ENCODE measurements at regions not wholly inside any gene's neighbourhood (a gene's known extent, or its start where the extent isn't known, plus 50 kb on each side); places are given as distances from the start of the nearest gene placed in this dataset.

- RAD21 ChIA-PET (ENCODE audit: low non-redundant PET in 1 of 2, low total read pairs in 2 of 2, uncharacterized antibody in 2 of 2, unreplicated experiment in 2 of 2): no interaction called here
- intact Hi-C loops (cut with micrococcal nuclease): no loop called here
- Histone ChIP-seq H3K4me3 (replicated peaks in 1 of 2; ENCODE audit: low read depth in 1 of 2, low read length in 2 of 2) (no peak overlapping the region), H3K9me2 (ENCODE audit: insufficient read depth) (no peaks in the 10 kb centered on the region), H3K4me2 (ENCODE audit: low read length) (no peak overlapping the region), H3K79me2 (ENCODE audit: insufficient read depth, low read length) (no peaks in the 10 kb centered on the region), H4K20me1 (ENCODE audit: insufficient read depth) (no peaks in the 10 kb centered on the region), H3K27ac (ENCODE audit: low read depth, low read length) (no peak overlapping the region), H3K9ac (ENCODE audit: low read length) (no peak overlapping the region), H3K9me3 (ENCODE audit: control insufficient read depth in 1 of 2, insufficient read depth in 1 of 2, low read depth in 1 of 2, low read length in 2 of 2) (peaks cover 3 to 11% of the 10 kb centered on the region in 2 experiments; a peak in 1 of 4 replicates), H3K36me3 (ENCODE audit: control insufficient read depth in 1 of 2, insufficient read depth in 2 of 2, low read length in 2 of 2) (no peaks in the 10 kb centered on the region), H2AFZ (ENCODE audit: low read depth, low read length, poor library complexity, severe bottlenecking) (no peak overlapping the region), H3K27me3 (ENCODE audit: insufficient read depth, low read length) (no peaks in the 10 kb centered on the region), H3K4me1 (ENCODE audit: control insufficient read depth in 1 of 2, insufficient read depth in 2 of 2, low read length in 2 of 2) (no peaks in the 10 kb centered on the region)
- DNase-seq (ENCODE audit: low read depth, low spot score) (no peak), ATAC-seq (no peak)
- TF ChIP-seq EZH2 (IDR thresholded peaks at IDR 0.05): no peak
- TF ChIP-seq SIN3A (IDR thresholded peaks at IDR 0.05; ENCODE audit: low read depth): no peak
- TF ChIP-seq CBX3 (IDR thresholded peaks at IDR 0.05; ENCODE audit: low read depth): no peak
- no peak for TF ChIP-seq ZFX (IDR thresholded peaks at IDR 0.05)
- TF ChIP-seq SP1 (IDR thresholded peaks at IDR 0.05; ENCODE audit: low read depth): no peak
- TF ChIP-seq EGR1 (IDR thresholded peaks at IDR 0.05; ENCODE audit: low read depth): no peak
- no peak for TF ChIP-seq ATF3 (IDR thresholded peaks at IDR 0.05)
- no peak for TF ChIP-seq POLR2AphosphoS5 (IDR thresholded peaks at IDR 0.05; ENCODE audit: low read depth, low read length)
- TF ChIP-seq POLR2A (IDR thresholded peaks at IDR 0.05; ENCODE audit: borderline replicate concordance, extremely low read depth, insufficient read depth, insufficient read length): no peak
- TF ChIP-seq JUND (IDR thresholded peaks at IDR 0.05): no peak
- no peak for TF ChIP-seq TCF7L2 (IDR thresholded peaks at IDR 0.05; ENCODE audit: borderline replicate concordance, extremely low read depth, insufficient read depth, insufficient read length)
- TF ChIP-seq CEBPB (IDR thresholded peaks at IDR 0.05; ENCODE audit: low read depth): no peak
- no peak for TF ChIP-seq RAD21 (IDR thresholded peaks at IDR 0.05; ENCODE audit: low read depth)
- no peak for TF ChIP-seq REST (IDR thresholded peaks at IDR 0.05; ENCODE audit: low read depth)
- no peak for TF ChIP-seq ZNF274 (IDR thresholded peaks at IDR 0.05; ENCODE audit: low read depth, low read length)
- TF ChIP-seq ELF1 (IDR thresholded peaks at IDR 0.05; ENCODE audit: borderline replicate concordance, low read depth): no peak
- TF ChIP-seq SRF (IDR thresholded peaks at IDR 0.05; ENCODE audit: low read depth): no peak
- POLR2A ChIA-PET: no interaction called here
- CTCF ChIA-PET: no interaction called here
- no TSS peak for BruUV-seq (replicated peaks)
Measured at GRCh38 chr3:84307339-84307738, 651.5 kb upstream of the CADM2 start.
